K562 (cell line): ENCODE measurements at regions not wholly inside any gene's neighbourhood (a gene's known extent, or its start where the extent isn't known, plus 50 kb on each side); places are given as distances from the start of the nearest gene placed in this dataset.

Experiments
- HDAC6 ChIP-seq: IDR thresholded peaks from 2 replicates; pipeline ENCODE4 v1.6.1; 2012; ENCODE audit warnings: low read depth, mild to moderate bottlenecking, control low read depth, inconsistent platforms, low read length, moderate library complexity
- HDAC8 ChIP-seq: fragments of 450-650 bp; IDR thresholded peaks from 2 replicates; pipeline ENCODE4 v1.6.1; 2016; ENCODE audit warnings: mild to moderate bottlenecking, missing genetic modification characterization, moderate library complexity, missing compliant biosample characterization
- KLF16 ChIP-seq: IDR thresholded peaks from 2 replicates; pipeline ENCODE4 v1.6.1; 2016; ENCODE audit warnings: antibody characterized with exemption
- NCOA2 ChIP-seq, 2 experiments: fragments of 450-650 bp; IDR thresholded peaks; 2 replicates each; pipeline ENCODE4 v1.6.1; 2018; ENCODE audit warnings: mild to moderate bottlenecking in 2 of 2, moderate library complexity in 1 of 2; ENCODE audit not compliant: partially characterized antibody in 2 of 2
- NR0B1 ChIP-seq: fragments of 450-650 bp; IDR thresholded peaks from one replicate; pipeline ENCODE4 v1.6.1; 2018; ENCODE audit warnings: mild to moderate bottlenecking, moderate library complexity; ENCODE audit not compliant: partially characterized antibody
- PREB ChIP-seq: sonication (generic); formaldehyde crosslinking; IDR thresholded peaks from 2 replicates; pipeline ENCODE4 v1.8.1; 2023; ENCODE audit warnings: mild to moderate bottlenecking, missing genetic modification reagents
- RFX5 ChIP-seq: IDR thresholded peaks from 2 replicates; pipeline ENCODE4 v1.6.1; 2011; ENCODE audit warnings: low read depth, mild to moderate bottlenecking, improper control_type of control experiment, low read length
- SMAD4 ChIP-seq: fragments of 250-450 bp; sonication (Bioruptor Pico); conservative IDR thresholded peaks from 2 replicates; pipeline ENCODE4 v1.8.0; 2021; ENCODE audit warnings: inconsistent platforms, mild to moderate bottlenecking, moderate library complexity
- ZNF431 ChIP-seq: sonication (generic); formaldehyde crosslinking; IDR thresholded peaks from 2 replicates; pipeline ENCODE4 v1.8.0; 2022; ENCODE audit warnings: mild to moderate bottlenecking, missing genetic modification reagents
- TF ChIP-seq, protein P1 (sequence below): fragments of 450-650 bp; IDR thresholded peaks from 2 replicates; pipeline ENCODE4 v1.6.1; 2017; ENCODE audit warnings: antibody characterized with exemption, mild to moderate bottlenecking
- TF ChIP-seq, protein P2 (sequence below): sonication (generic); formaldehyde crosslinking; IDR thresholded peaks from 2 replicates; pipeline ENCODE4 v1.8.1; 2023; ENCODE audit warnings: missing genetic modification reagents, mild to moderate bottlenecking, borderline replicate concordance
- TF ChIP-seq, protein P3 (sequence below): IDR thresholded peaks from 2 replicates; pipeline ENCODE4 v1.6.1; 2016; ENCODE audit warnings: missing genetic modification characterization, missing compliant biosample characterization

- TF ChIP-seq, protein P1, sequence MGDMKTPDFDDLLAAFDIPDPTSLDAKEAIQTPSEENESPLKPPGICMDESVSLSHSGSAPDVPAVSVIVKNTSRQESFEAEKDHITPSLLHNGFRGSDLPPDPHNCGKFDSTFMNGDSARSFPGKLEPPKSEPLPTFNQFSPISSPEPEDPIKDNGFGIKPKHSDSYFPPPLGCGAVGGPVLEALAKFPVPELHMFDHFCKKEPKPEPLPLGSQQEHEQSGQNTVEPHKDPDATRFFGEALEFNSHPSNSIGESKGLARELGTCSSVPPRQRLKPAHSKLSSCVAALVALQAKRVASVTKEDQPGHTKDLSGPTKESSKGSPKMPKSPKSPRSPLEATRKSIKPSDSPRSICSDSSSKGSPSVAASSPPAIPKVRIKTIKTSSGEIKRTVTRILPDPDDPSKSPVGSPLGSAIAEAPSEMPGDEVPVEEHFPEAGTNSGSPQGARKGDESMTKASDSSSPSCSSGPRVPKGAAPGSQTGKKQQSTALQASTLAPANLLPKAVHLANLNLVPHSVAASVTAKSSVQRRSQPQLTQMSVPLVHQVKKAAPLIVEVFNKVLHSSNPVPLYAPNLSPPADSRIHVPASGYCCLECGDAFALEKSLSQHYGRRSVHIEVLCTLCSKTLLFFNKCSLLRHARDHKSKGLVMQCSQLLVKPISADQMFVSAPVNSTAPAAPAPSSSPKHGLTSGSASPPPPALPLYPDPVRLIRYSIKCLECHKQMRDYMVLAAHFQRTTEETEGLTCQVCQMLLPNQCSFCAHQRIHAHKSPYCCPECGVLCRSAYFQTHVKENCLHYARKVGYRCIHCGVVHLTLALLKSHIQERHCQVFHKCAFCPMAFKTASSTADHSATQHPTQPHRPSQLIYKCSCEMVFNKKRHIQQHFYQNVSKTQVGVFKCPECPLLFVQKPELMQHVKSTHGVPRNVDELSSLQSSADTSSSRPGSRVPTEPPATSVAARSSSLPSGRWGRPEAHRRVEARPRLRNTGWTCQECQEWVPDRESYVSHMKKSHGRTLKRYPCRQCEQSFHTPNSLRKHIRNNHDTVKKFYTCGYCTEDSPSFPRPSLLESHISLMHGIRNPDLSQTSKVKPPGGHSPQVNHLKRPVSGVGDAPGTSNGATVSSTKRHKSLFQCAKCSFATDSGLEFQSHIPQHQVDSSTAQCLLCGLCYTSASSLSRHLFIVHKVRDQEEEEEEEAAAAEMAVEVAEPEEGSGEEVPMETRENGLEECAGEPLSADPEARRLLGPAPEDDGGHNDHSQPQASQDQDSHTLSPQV = peak; percentile 18; the same call in 1 of the 2 replicates
- peak; percentile 57 for TF ChIP-seq ZNF431 (CRISPR knock-in tag)
- TF ChIP-seq, protein P2, sequence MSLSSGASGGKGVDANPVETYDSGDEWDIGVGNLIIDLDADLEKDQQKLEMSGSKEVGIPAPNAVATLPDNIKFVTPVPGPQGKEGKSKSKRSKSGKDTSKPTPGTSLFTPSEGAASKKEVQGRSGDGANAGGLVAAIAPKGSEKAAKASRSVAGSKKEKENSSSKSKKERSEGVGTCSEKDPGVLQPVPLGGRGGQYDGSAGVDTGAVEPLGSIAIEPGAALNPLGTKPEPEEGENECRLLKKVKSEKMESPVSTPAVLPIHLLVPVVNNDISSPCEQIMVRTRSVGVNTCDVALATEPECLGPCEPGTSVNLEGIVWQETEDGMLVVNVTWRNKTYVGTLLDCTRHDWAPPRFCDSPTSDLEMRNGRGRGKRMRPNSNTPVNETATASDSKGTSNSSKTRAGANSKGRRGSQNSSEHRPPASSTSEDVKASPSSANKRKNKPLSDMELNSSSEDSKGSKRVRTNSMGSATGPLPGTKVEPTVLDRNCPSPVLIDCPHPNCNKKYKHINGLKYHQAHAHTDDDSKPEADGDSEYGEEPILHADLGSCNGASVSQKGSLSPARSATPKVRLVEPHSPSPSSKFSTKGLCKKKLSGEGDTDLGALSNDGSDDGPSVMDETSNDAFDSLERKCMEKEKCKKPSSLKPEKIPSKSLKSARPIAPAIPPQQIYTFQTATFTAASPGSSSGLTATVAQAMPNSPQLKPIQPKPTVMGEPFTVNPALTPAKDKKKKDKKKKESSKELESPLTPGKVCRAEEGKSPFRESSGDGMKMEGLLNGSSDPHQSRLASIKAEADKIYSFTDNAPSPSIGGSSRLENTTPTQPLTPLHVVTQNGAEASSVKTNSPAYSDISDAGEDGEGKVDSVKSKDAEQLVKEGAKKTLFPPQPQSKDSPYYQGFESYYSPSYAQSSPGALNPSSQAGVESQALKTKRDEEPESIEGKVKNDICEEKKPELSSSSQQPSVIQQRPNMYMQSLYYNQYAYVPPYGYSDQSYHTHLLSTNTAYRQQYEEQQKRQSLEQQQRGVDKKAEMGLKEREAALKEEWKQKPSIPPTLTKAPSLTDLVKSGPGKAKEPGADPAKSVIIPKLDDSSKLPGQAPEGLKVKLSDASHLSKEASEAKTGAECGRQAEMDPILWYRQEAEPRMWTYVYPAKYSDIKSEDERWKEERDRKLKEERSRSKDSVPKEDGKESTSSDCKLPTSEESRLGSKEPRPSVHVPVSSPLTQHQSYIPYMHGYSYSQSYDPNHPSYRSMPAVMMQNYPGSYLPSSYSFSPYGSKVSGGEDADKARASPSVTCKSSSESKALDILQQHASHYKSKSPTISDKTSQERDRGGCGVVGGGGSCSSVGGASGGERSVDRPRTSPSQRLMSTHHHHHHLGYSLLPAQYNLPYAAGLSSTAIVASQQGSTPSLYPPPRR (CRISPR knock-in tag) = peak; percentile 15; the same call in 1 of the 2 replicates
- TF ChIP-seq RFX5 = no peak
- no peak for TF ChIP-seq PREB (CRISPR knock-in tag)
- TF ChIP-seq, protein P3, sequence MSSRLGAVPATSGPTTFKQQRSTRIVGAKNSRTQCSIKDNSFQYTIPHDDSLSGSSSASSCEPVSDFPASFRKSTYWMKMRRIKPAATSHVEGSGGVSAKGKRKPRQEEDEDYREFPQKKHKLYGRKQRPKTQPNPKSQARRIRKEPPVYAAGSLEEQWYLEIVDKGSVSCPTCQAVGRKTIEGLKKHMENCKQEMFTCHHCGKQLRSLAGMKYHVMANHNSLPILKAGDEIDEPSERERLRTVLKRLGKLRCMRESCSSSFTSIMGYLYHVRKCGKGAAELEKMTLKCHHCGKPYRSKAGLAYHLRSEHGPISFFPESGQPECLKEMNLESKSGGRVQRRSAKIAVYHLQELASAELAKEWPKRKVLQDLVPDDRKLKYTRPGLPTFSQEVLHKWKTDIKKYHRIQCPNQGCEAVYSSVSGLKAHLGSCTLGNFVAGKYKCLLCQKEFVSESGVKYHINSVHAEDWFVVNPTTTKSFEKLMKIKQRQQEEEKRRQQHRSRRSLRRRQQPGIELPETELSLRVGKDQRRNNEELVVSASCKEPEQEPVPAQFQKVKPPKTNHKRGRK (tag) = no peak
- no peak for TF ChIP-seq HDAC6
- TF ChIP-seq NR0B1 = no peak
- no peak; the same call in 1 of the 2 replicates for TF ChIP-seq HDAC8 (tag)
- 0 out of 2 replicates have a peak, but pooled peaks have one; percentile 57 for TF ChIP-seq SMAD4 (CRISPR knock-in tag)
- TF ChIP-seq NCOA2 (IDR thresholded peaks at IDR 0.05; ENCODE audit: partially characterized antibody in 2 of 2) = no peak
- no peak for TF ChIP-seq KLF16
These were observed 74.6 kb downstream of the OR2B2 start (continued) for GRCh38 chr6:27837625-27838057.
